Vagina (tissue), 2 donors: ENCODE measurements at regions not wholly inside any gene's neighbourhood (a gene's known extent, or its start where the extent isn't known, plus 50 kb on each side); places are given as distances from the start of the nearest gene placed in this dataset.

Experiments
- DNase-seq, 2 donors: peaks; one replicate each; pipeline ENCODE4 v3.0.0-alpha.2; 2017; ENCODE audit errors: extremely low spot score in 2 of 2
- H3K27ac ChIP-seq: fragments of 200-600 bp; sonication (generic); one replicate; pipeline ENCODE4 v1.5.1; 2019
- H3K27me3 ChIP-seq: fragments of 200-600 bp; sonication (generic); one replicate; pipeline ENCODE4 v1.5.1; 2019
- H3K36me3 ChIP-seq, 2 donors: fragments of 200-600 bp; sonication (generic); one replicate each; pipeline ENCODE4 v1.5.1; 2017 to 2019
- H3K4me1 ChIP-seq: fragments of 200-600 bp; sonication (generic); one replicate; pipeline ENCODE4 v1.5.1; 2019
- H3K4me3 ChIP-seq, 2 donors: fragments of 200-600 bp; sonication (generic); 1 replicate in 1 of 2; 2 replicates in 1 of 2; pipeline ENCODE4 v1.5.1; 2016 to 2019
- H3K9me3 ChIP-seq: fragments of 200-600 bp; sonication (generic); one replicate; pipeline ENCODE4 v1.5.1; 2019
- POLR2A ChIP-seq, 2 donors: fragments of 450-650 bp; IDR thresholded peaks; one replicate each; pipeline ENCODE4 v1.6.1; 2017; ENCODE audit warnings: antibody characterized with exemption in 2 of 2, mild to moderate bottlenecking in 2 of 2, moderate library complexity in 2 of 2
- POLR2AphosphoS5 ChIP-seq, 2 donors: sonication (generic); formaldehyde crosslinking; IDR thresholded peaks; one replicate each; pipeline ENCODE4 v1.9.0; 2017; ENCODE audit warnings: antibody characterized with exemption in 2 of 2, mild to moderate bottlenecking in 2 of 2, low read depth in 1 of 2; ENCODE audit not compliant: insufficient read depth in 1 of 2
- intact Hi-C: fragments of 100-400 bp; cut with DNase I; formaldehyde crosslinking; loops from one replicate; pipeline ENCODE4 v1.15.1; 2023
- TF ChIP-seq, protein P1 (sequence below), 3 experiments: fragments of 450-650 bp in 2 of 3; fragments of 200-600 bp in 1 of 3; sonication (generic) in 1 of 3; IDR thresholded peaks; one replicate each; pipeline ENCODE4 v1.5.1; 2017 to 2019; ENCODE audit warnings: antibody characterized with exemption in 3 of 3, mild to moderate bottlenecking in 2 of 3, moderate library complexity in 2 of 3

DNA sequence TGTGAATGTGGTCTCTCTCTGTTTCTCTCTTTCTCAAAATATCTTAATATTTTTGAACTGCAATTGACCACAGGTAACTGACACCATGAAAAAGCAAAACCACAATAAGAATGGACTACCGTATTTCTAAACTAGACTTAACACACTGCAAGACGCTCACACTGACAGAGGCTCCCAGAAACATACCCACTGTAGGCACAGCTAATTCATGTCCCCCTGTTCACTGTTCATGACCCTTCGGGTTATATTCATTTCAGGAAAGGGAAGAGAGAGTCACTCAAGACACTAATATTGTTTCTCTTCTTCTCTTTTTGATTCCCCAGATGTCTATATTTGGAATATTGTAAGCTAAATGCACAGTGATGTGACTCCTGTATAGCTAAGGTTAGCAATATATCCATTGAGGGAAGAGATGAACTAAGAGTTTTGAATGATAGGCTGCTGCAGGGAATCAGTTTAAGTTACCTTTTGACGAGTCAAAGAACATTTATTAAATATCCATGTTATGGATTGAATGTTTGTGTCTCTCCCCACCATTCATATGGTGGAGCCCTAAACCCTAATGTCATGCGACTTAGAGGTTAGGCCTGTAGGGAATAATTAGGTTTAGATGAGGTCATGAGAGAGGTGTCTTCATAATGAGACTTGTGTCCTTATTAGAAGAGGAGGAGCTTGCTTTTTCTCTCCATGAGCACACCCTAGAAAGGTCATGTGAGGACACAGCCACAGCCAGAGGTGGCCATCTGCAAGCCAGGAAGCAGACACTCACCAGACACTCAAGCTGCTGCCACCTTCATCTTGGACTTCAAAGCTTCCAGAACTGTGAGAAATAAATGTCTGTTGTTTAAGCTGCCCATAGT lies 216.6 kb upstream of the GRM7 start:
- H3K27me3 ChIP-seq = no peaks in the 10 kb centered on the region
- H3K27ac ChIP-seq = no peak overlapping the region
- intact Hi-C loops = no loop called here
- H3K4me1 ChIP-seq = no peaks in the 10 kb centered on the region
- no peak for DNase-seq
- H3K36me3 ChIP-seq = no peaks in the 10 kb centered on the region
- no peaks in the 10 kb centered on the region for H3K9me3 ChIP-seq
- no peak overlapping the region for H3K4me3 ChIP-seq
- no peak for TF ChIP-seq POLR2A (IDR thresholded peaks at IDR 0.05)
- no peak for TF ChIP-seq POLR2AphosphoS5 (IDR thresholded peaks at IDR 0.05; ENCODE audit: insufficient read depth in 1 of 2, low read depth in 1 of 2)
- TF ChIP-seq, protein P1, sequence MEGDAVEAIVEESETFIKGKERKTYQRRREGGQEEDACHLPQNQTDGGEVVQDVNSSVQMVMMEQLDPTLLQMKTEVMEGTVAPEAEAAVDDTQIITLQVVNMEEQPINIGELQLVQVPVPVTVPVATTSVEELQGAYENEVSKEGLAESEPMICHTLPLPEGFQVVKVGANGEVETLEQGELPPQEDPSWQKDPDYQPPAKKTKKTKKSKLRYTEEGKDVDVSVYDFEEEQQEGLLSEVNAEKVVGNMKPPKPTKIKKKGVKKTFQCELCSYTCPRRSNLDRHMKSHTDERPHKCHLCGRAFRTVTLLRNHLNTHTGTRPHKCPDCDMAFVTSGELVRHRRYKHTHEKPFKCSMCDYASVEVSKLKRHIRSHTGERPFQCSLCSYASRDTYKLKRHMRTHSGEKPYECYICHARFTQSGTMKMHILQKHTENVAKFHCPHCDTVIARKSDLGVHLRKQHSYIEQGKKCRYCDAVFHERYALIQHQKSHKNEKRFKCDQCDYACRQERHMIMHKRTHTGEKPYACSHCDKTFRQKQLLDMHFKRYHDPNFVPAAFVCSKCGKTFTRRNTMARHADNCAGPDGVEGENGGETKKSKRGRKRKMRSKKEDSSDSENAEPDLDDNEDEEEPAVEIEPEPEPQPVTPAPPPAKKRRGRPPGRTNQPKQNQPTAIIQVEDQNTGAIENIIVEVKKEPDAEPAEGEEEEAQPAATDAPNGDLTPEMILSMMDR (IDR thresholded peaks at IDR 0.05) = no peak

DNA sequence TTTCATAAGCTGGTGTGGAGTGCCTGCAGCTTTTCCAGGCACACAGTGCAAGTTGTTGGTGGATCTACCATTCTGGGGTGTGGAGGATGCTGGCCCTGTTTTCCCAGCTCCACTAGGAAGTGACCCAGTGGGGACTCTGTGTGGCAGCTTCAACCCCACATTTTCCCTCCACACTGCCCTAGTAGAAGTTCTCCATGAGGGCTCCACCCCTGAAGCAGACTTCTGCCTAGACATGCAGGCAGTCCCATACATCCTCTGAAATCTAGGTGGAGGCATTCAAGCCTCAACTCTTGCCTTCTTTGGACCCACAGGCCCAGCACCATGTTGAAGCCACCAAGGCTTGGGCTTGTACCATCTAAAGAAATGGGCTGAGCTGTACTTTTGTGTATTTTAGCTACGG lies 206.2 kb upstream of the GRM7 start:
- DNase-seq = no peak
- Histone ChIP-seq H3K4me3 (no peak overlapping the region), H3K27ac (no peak overlapping the region), H3K36me3 (no peaks in the 10 kb centered on the region), H3K4me1 (no peaks in the 10 kb centered on the region), H3K9me3 (no peaks in the 10 kb centered on the region), H3K27me3 (no peaks in the 10 kb centered on the region)
- intact Hi-C loops = no loop called here
- TF ChIP-seq POLR2AphosphoS5 (IDR thresholded peaks at IDR 0.05; ENCODE audit: insufficient read depth in 1 of 2, low read depth in 1 of 2) (no peak), POLR2A (IDR thresholded peaks at IDR 0.05) (no peak)
- TF ChIP-seq, protein P1 (IDR thresholded peaks at IDR 0.05) = no peak

DNA sequence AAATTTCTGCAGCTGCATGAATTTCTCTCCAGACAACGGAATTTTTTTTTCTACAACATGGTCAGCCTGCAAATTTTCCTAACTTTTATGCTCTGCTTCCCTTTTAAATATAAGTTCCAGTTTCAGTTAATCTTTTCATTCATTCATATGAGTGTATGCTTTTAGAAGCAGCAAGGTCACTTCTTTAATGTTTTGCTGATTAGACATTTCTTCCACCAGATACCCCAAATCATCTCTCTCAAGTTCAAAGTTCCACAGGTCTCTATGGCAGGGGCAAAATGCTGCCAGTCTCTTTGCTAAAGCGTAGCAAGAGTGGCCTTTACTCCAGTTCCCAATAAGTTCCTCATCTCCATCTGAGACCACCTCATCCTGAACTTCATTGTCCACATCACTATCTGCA lies 205.6 kb upstream of the GRM7 start:
- Histone ChIP-seq H3K4me1 (no peaks in the 10 kb centered on the region), H3K4me3 (no peak overlapping the region), H3K27me3 (no peaks in the 10 kb centered on the region), H3K36me3 (no peaks in the 10 kb centered on the region), H3K9me3 (no peaks in the 10 kb centered on the region), H3K27ac (no peak overlapping the region)
- DNase-seq = no peak
- intact Hi-C loops = no loop called here
- TF ChIP-seq POLR2A (IDR thresholded peaks at IDR 0.05) (no peak), POLR2AphosphoS5 (IDR thresholded peaks at IDR 0.05; ENCODE audit: insufficient read depth in 1 of 2, low read depth in 1 of 2) (no peak)
- TF ChIP-seq, protein P1 (IDR thresholded peaks at IDR 0.05) = no peak

DNA sequence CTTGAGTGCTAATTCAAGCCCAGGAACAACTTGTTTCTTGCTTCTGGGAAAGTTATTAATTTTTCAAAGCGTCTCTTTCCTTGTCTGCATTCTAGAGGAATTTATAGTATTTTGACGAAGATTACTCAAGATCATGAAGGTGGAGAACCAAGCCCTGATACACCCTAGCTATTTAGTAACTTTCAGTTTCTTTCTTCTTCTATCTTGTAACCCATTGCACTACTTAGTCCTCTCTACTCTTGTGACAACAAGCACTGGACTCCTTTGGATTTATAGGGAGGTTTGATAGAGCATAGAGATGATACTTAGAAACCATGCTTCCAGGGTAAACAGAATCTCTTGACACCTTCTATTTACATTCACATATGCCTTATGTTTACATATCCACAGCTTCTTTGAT lies 203.3 kb upstream of the GRM7 start:
- Histone ChIP-seq H3K27ac (no peak overlapping the region), H3K27me3 (no peaks in the 10 kb centered on the region), H3K9me3 (no peaks in the 10 kb centered on the region), H3K36me3 (no peaks in the 10 kb centered on the region), H3K4me3 (no peak overlapping the region), H3K4me1 (no peaks in the 10 kb centered on the region)
- intact Hi-C loops = no loop called here
- DNase-seq = no peak
- no peak for TF ChIP-seq POLR2AphosphoS5 (IDR thresholded peaks at IDR 0.05; ENCODE audit: insufficient read depth in 1 of 2, low read depth in 1 of 2)
- TF ChIP-seq, protein P1 (IDR thresholded peaks at IDR 0.05) = no peak
- no peak for TF ChIP-seq POLR2A (IDR thresholded peaks at IDR 0.05)

DNA sequence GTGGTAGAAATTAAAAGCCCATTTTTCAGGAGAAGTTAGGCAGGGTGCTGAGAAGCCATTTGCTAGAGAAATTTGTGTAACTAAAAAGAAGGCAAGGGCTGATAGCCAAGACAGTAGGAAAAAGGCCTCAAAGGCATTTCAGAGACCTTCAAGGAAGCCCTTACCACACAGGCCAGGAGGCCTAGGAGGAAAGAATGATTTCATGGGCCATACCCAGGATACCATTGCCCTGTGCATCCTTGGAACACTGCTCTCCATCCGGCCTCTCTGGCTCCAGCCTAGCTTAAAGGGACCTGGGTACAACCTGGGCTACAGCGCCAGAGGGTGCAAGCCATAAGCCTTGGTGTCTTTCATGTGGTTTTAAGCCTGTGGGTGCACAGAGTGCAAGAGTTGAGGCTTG lies 193.6 kb upstream of the GRM7 start:
- intact Hi-C loops = no loop called here
- H3K4me1 ChIP-seq = no peaks in the 10 kb centered on the region
- H3K4me3 ChIP-seq = no peak overlapping the region
- H3K9me3 ChIP-seq = no peaks in the 10 kb centered on the region
- H3K36me3 ChIP-seq = no peaks in the 10 kb centered on the region
- no peaks in the 10 kb centered on the region for H3K27me3 ChIP-seq
- TF ChIP-seq, protein P1 (IDR thresholded peaks at IDR 0.05) = no peak
- TF ChIP-seq POLR2AphosphoS5 (IDR thresholded peaks at IDR 0.05; ENCODE audit: insufficient read depth in 1 of 2, low read depth in 1 of 2) (no peak), POLR2A (IDR thresholded peaks at IDR 0.05) (no peak)
- no peak for DNase-seq
- no peak overlapping the region for H3K27ac ChIP-seq
